ENCODE measurements at regions not wholly inside any gene's neighbourhood (a gene's known extent, or its start where the extent isn't known, plus 50 kb on each side); places are given as distances from the start of the nearest gene placed in this dataset.

DNA sequence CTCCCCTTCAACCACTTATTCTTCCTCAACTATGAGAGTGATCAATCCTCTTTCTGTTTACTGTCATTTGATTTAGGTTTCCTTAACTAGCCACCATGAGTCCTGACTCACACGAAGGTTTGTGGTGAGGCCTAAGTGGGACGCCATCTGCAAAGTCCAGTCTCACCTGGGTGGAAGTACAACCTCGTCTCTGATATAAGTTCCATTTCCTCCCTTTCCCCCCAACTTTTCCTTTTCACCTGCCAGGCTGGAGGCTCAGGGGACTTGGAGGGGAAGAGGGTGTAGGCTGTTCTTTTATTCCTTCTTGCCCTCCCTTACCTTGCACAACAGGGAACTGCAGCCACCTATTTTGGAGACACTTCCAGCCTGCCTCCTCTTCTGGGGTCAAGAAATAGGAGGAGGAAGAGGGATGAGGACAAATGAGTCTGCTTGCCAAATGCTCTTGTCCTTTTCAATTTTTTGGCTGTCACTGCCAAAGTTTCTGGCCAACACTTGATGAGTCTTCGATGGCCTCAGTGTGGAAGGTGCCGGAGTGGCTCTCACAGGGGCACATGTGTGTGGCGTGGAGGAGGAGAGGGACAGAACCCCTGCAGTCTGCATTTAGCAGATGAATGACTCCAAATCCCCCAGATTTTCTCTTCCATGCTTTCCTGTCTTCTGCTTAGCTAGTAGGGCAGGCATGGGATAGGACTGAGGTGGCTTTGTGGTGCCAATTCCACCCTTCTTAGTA is 249.6 kb downstream of the NSG2 start:
- ATAC-seq (no peak), DNase-seq (no peak)
- H3K27me3 ChIP-seq: no peaks in the 10 kb centered on the region

DNA sequence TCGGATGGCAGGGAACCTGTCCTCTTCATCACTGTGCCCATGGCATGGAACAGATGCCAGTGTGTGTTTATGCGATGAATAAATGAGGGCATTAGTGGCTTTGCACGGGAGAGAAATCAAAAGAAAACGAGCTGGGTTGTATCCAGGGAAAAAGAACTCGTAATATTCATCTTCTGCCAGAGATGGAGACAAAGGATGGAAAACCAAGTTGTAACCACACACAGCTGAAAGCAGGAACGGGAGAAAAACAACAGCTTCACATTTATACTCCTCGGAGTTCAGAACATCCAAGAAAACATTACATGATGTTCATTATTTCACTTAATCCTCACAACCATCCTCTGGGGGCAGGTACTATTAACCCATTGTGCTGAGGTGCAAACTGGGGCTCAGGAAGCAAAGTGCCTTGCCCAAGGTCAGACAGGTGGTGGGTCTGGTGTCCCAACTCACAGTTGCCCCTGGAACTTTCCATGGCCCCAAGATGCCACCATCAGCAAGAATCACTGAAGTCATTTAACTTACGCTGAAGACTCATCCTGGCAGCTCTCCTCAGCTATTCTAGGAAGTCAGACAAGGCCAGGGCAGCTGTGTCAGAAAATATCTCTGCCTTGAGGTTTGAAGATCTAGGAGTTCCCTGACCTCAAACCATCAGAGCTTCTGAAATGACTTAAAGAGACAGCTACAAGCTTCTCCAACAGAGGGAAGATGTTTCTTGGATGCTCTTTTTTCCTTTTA is 250.4 kb downstream of the NSG2 start:
- peak in 1 of 2 donors; percentile 78 for ATAC-seq
- H3K27ac ChIP-seq: no peak overlapping the region

More for the DNA sequence above, 249.6 kb downstream of the NSG2 start:
- in situ Hi-C loops (cut with MboI; ENCODE audit: low sequenced_read_pairs in 4 of 4): no loop called here
- Histone ChIP-seq H3K4me1 (peaks cover 4 to 7% of the 10 kb centered on the region in 2 donors), H3K36me3 (no peaks in the 10 kb centered on the region), H3K27ac (no peak overlapping the region), H3K9me3 (no peaks in the 10 kb centered on the region), H3K4me3 (no peak overlapping the region)
- TF ChIP-seq CTCF (IDR thresholded peaks at IDR 0.05 in 4 of 5, conservative IDR thresholded peaks at IDR 0.05 in 1 of 5) (no peak), POLR2A (IDR thresholded peaks at IDR 0.05) (no peak)
- intact Hi-C loops (cut with DNase I; ENCODE audit: low total_unique reads): no loop called here

DNA sequence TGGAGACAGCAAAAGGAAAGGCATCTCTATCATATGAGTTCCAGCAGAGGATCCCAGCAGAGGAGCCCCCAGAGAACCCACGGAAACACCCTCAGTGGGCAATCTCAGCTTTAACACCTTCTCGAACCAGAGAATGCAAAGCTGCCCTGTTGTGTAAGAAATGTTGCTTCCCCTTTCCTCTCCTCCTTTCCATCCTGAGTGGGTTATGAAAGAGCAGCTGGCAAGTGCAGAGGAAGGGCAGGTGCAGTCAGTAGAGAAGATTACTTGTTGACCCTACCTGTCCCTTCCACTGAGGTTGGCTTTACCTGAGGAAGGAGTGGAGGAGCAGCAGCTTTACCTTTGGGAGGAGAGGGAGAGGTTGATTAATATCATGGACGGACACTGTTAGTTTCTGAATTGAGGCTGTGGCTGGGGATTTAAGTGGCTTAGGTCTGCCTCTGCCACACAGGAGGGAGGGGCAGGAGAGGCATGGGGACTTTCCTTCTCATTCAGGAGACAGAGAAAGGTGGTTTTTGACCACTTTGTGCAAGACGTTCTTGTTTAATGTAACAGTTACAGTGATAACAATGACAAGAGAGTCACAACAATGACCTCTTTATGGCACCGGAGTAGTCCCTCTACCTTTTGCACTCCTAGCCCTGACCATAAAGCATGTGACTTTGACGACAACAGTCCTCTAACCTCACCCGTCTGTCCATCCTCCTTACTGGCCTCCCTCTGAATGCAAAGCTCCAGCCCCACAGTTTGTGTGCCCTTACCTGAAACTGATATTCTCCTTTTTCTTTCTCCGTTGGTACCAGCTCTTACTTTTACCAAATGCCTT is 254.8 kb downstream of the NSG2 start:
- Histone ChIP-seq H3K27me3 (no peaks in the 10 kb centered on the region), H3K9me3 (no peaks in the 10 kb centered on the region), H3K4me1 (peaks cover 4 to 7% of the 10 kb centered on the region in 2 donors), H3K27ac (no peak overlapping the region), H3K36me3 (no peaks in the 10 kb centered on the region), H3K4me3 (no peak overlapping the region)
- in situ Hi-C loops (cut with MboI; ENCODE audit: low sequenced_read_pairs in 4 of 4): loop anchor here (25.0 kb wide), 3 partner anchors 263 to 1013 kb away; partner anchors contain the start of genes BOD1 (in 4 of the 4) and NSG2 (in 2 of the 4)
- ATAC-seq: no peak
- TF ChIP-seq POLR2A (IDR thresholded peaks at IDR 0.05): no peak
- intact Hi-C loops (cut with DNase I; ENCODE audit: low total_unique reads): no loop called here
- no peak for DNase-seq

More for the DNA sequence above, 250.4 kb downstream of the NSG2 start:
- Histone ChIP-seq H3K4me3 (no peak overlapping the region), H3K36me3 (no peaks in the 10 kb centered on the region), H3K27me3 (no peaks in the 10 kb centered on the region), H3K4me1 (peaks cover 4 to 7% of the 10 kb centered on the region in 2 donors), H3K9me3 (no peaks in the 10 kb centered on the region)
- in situ Hi-C loops (cut with MboI; ENCODE audit: low sequenced_read_pairs in 4 of 4): no loop called here
- TF ChIP-seq POLR2A (IDR thresholded peaks at IDR 0.05) (no peak), CTCF (IDR thresholded peaks at IDR 0.05 in 4 of 5, conservative IDR thresholded peaks at IDR 0.05 in 1 of 5) (no peak)
- intact Hi-C loops (cut with DNase I; ENCODE audit: low total_unique reads): no loop called here
- DNase-seq: no peak

- Histone ChIP-seq H3K36me3 (no peaks in the 10 kb centered on the region), H3K4me1 (peaks cover 2 to 3% of the 10 kb centered on the region in 2 donors), H3K27ac (no peak overlapping the region), H3K4me3 (no peak overlapping the region), H3K9me3 (no peaks in the 10 kb centered on the region), H3K27me3 (no peaks in the 10 kb centered on the region)
- TF ChIP-seq CTCF (IDR thresholded peaks at IDR 0.05 in 4 of 5, conservative IDR thresholded peaks at IDR 0.05 in 1 of 5) (no peak), POLR2A (IDR thresholded peaks at IDR 0.05) (no peak)
- ATAC-seq: no peak
- no peak for DNase-seq
- intact Hi-C loops (cut with DNase I; ENCODE audit: low total_unique reads) (no loop called here), in situ Hi-C loops (cut with MboI; ENCODE audit: low sequenced_read_pairs in 4 of 4) (loop anchor here (25.0 kb wide), 3 partner anchors 264 to 1014 kb away; partner anchors contain the start of genes BOD1 (in 4 of the 4) and NSG2 (in 2 of the 4))
These were observed 255.6 kb downstream of the NSG2 start for GRCh38 chr5:174300941-174301761.

Data from gastrocnemius medialis (tissue), 4 donors.